K562 (cell line): ENCODE measurements at regions not wholly inside any gene's neighbourhood (a gene's known extent, or its start where the extent isn't known, plus 50 kb on each side); places are given as distances from the start of the nearest gene placed in this dataset.
A peak's percentile ranks its signal among the peaks of the same experiment; 100 is the strongest.

Experiments
- BRCA1 ChIP-seq, 2 experiments: fragments of 450-650 bp in 1 of 2; sonication (generic) in 1 of 2; formaldehyde crosslinking in 1 of 2; IDR thresholded peaks; 2 replicates each; pipeline versions ENCODE4 v1.5.0 to v1.6.1; 2017 to 2020; ENCODE audit warnings: mild to moderate bottlenecking in 1 of 2, missing genetic modification reagents in 1 of 2
- ELF2 ChIP-seq: fragments of 250-450 bp; sonication (Bioruptor Pico); IDR thresholded peaks from 2 replicates; pipeline ENCODE4 v1.5.0; 2021; ENCODE audit warnings: mild to moderate bottlenecking
- FUS ChIP-seq: fragments of 200-400 bp; formaldehyde crosslinking; optimal IDR thresholded peaks from 2 replicates; pipeline ENCODE3; 2017; ENCODE audit warnings: low read depth, low read length
- HDAC3 ChIP-seq: fragments of 450-650 bp; IDR thresholded peaks from 2 replicates; pipeline ENCODE4 v1.6.1; 2018; ENCODE audit warnings: borderline replicate concordance, mild to moderate bottlenecking, moderate library complexity; ENCODE audit not compliant: partially characterized antibody
- LCOR ChIP-seq: sonication (generic); formaldehyde crosslinking; IDR thresholded peaks from 2 replicates; pipeline ENCODE4 v1.8.0; 2022; ENCODE audit warnings: mild to moderate bottlenecking, missing genetic modification reagents
- NBN ChIP-seq: fragments of 450-650 bp; IDR thresholded peaks from 2 replicates; pipeline ENCODE4 v1.6.1; 2016; ENCODE audit warnings: low read depth, mild to moderate bottlenecking
- POLR3G ChIP-seq: IDR thresholded peaks from 2 replicates; pipeline ENCODE4 v1.6.1; 2011; ENCODE audit not compliant: insufficient read length, insufficient replicate concordance; ENCODE audit errors: extremely low read depth
- SLC30A9 ChIP-seq: fragments of 250-450 bp; sonication (Bioruptor Pico); IDR thresholded peaks from 2 replicates; pipeline ENCODE4 v1.8.0; 2022; ENCODE audit warnings: mild to moderate bottlenecking, moderate library complexity
- ZEB2 ChIP-seq: fragments of 450-650 bp; IDR thresholded peaks from 2 replicates; pipeline ENCODE4 v1.6.1; 2016
- ZFP36 ChIP-seq: fragments of 150-350 bp; IDR thresholded peaks from 2 replicates; pipeline ENCODE4 v1.6.1; 2018; ENCODE audit warnings: low read length, low read depth; ENCODE audit not compliant: partially characterized antibody
- ZNF143 ChIP-seq: sonication (generic); formaldehyde crosslinking; IDR thresholded peaks from 2 replicates; pipeline ENCODE4 v1.9.0; 2022; ENCODE audit warnings: mild to moderate bottlenecking, missing genetic modification reagents
- ZNF212 ChIP-seq: fragments of 450-650 bp; formaldehyde crosslinking; IDR thresholded peaks from 2 replicates; pipeline ENCODE4 v1.4.0; 2020; ENCODE audit warnings: mild to moderate bottlenecking
- ZNF551 ChIP-seq: fragments of 250-450 bp; sonication (Bioruptor Pico); IDR thresholded peaks from 2 replicates; pipeline ENCODE4 v1.5.0; 2021; ENCODE audit warnings: mild to moderate bottlenecking, moderate library complexity
- ZNF57 ChIP-seq: fragments of 450-650 bp; formaldehyde crosslinking; IDR thresholded peaks from 2 replicates; pipeline ENCODE4 v1.4.0; 2020; ENCODE audit warnings: mild to moderate bottlenecking, moderate library complexity
- TF ChIP-seq, protein P1 (sequence below): fragments of 250-450 bp; sonication (Bioruptor Pico); IDR thresholded peaks from 2 replicates; pipeline ENCODE4 v1.4.0; 2020
- TF ChIP-seq, protein P2 (sequence below): fragments of 450-650 bp; formaldehyde crosslinking; IDR thresholded peaks from 2 replicates; pipeline ENCODE4 v1.4.0; 2020; ENCODE audit warnings: mild to moderate bottlenecking, moderate library complexity
- TF ChIP-seq, protein P3 (sequence below): fragments of 250-450 bp; sonication (Bioruptor Pico); IDR thresholded peaks from 2 replicates; pipeline ENCODE4 v1.6.1; 2021; ENCODE audit warnings: mild to moderate bottlenecking
- TF ChIP-seq, protein P4 (sequence below): fragments of 250-450 bp; sonication (Bioruptor Pico); IDR thresholded peaks from 2 replicates; pipeline ENCODE4 v1.9.0; 2021; ENCODE audit warnings: mild to moderate bottlenecking, inconsistent platforms

DNA sequence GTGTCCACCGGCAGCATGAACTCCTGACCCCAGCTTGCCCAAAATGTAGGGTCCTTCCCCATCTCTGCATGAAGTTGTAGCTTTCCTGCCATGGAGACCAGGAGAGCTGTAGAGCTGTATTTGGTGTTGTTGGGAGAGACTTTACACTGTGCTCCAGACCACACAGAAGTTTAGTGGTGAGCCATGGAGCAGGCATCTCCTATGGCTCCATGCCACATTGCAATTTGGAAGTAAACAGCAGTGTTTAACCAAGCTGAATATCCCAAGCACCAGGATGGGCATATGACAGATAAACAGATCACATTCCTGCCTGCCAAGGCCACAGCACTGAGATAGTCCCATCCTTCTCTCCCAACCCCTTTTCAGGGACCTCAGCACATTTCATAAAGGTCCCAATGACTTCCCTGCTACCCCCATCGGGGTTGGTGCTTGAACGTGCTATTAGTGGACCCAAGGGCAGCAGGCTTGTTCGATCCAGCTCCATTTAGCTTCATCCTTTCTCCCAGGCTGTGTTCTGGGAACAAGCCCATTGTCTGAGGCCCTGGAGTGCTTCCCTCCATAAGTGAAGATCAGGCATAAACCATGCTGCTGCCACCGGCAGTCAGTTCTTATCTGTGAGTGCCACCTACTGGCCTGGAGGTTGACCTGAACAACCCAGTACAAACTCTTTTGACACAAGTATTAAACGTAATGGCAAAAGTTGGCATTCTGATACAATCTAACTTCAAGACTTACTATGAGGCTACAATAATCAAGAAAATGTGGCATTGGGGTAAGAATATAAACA is 172.3 kb upstream of the ATXN7L3B start (continued):
- TF ChIP-seq, protein P1, sequence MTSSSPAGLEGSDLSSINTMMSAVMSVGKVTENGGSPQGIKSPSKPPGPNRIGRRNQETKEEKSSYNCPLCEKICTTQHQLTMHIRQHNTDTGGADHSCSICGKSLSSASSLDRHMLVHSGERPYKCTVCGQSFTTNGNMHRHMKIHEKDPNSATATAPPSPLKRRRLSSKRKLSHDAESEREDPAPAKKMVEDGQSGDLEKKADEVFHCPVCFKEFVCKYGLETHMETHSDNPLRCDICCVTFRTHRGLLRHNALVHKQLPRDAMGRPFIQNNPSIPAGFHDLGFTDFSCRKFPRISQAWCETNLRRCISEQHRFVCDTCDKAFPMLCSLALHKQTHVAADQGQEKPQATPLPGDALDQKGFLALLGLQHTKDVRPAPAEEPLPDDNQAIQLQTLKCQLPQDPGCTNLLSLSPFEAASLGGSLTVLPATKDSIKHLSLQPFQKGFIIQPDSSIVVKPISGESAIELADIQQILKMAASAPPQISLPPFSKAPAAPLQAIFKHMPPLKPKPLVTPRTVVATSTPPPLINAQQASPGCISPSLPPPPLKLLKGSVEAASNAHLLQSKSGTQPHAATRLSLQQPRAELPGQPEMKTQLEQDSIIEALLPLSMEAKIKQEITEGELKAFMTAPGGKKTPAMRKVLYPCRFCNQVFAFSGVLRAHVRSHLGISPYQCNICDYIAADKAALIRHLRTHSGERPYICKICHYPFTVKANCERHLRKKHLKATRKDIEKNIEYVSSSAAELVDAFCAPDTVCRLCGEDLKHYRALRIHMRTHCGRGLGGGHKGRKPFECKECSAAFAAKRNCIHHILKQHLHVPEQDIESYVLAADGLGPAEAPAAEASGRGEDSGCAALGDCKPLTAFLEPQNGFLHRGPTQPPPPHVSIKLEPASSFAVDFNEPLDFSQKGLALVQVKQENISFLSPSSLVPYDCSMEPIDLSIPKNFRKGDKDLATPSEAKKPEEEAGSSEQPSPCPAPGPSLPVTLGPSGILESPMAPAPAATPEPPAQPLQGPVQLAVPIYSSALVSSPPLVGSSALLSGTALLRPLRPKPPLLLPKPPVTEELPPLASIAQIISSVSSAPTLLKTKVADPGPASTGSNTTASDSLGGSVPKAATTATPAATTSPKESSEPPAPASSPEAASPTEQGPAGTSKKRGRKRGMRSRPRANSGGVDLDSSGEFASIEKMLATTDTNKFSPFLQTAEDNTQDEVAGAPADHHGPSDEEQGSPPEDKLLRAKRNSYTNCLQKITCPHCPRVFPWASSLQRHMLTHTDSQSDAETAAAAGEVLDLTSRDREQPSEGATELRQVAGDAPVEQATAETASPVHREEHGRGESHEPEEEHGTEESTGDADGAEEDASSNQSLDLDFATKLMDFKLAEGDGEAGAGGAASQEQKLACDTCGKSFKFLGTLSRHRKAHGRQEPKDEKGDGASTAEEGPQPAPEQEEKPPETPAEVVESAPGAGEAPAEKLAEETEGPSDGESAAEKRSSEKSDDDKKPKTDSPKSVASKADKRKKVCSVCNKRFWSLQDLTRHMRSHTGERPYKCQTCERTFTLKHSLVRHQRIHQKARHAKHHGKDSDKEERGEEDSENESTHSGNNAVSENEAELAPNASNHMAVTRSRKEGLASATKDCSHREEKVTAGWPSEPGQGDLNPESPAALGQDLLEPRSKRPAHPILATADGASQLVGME (CRISPR knock-in tag), result no peak
- no peak for TF ChIP-seq ELF2
- no peak for TF ChIP-seq FUS
- no peak for TF ChIP-seq HDAC3
- TF ChIP-seq SLC30A9 (CRISPR knock-in tag), result no peak
- TF ChIP-seq, protein P2, sequence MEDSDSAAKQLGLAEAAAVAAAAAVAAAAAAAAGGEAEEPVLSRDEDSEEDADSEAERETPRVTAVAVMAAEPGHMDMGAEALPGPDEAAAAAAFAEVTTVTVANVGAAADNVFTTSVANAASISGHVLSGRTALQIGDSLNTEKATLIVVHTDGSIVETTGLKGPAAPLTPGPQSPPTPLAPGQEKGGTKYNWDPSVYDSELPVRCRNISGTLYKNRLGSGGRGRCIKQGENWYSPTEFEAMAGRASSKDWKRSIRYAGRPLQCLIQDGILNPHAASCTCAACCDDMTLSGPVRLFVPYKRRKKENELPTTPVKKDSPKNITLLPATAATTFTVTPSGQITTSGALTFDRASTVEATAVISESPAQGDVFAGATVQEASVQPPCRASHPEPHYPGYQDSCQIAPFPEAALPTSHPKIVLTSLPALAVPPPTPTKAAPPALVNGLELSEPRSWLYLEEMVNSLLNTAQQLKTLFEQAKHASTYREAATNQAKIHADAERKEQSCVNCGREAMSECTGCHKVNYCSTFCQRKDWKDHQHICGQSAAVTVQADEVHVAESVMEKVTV, result peak; percentile 29; the same call in 1 of the 2 replicates
- no peak for TF ChIP-seq ZNF57 (CRISPR knock-in tag)
- TF ChIP-seq, protein P3, sequence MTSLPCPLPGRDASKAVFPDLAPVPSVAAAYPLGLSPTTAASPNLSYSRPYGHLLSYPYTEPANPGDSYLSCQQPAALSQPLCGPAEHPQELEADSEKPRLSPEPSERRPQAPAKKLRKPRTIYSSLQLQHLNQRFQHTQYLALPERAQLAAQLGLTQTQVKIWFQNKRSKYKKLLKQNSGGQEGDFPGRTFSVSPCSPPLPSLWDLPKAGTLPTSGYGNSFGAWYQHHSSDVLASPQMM (CRISPR knock-in tag), result no peak
- no peak for TF ChIP-seq ZNF212 (CRISPR knock-in tag)
- no peak for TF ChIP-seq ZEB2
- TF ChIP-seq, protein P4, sequence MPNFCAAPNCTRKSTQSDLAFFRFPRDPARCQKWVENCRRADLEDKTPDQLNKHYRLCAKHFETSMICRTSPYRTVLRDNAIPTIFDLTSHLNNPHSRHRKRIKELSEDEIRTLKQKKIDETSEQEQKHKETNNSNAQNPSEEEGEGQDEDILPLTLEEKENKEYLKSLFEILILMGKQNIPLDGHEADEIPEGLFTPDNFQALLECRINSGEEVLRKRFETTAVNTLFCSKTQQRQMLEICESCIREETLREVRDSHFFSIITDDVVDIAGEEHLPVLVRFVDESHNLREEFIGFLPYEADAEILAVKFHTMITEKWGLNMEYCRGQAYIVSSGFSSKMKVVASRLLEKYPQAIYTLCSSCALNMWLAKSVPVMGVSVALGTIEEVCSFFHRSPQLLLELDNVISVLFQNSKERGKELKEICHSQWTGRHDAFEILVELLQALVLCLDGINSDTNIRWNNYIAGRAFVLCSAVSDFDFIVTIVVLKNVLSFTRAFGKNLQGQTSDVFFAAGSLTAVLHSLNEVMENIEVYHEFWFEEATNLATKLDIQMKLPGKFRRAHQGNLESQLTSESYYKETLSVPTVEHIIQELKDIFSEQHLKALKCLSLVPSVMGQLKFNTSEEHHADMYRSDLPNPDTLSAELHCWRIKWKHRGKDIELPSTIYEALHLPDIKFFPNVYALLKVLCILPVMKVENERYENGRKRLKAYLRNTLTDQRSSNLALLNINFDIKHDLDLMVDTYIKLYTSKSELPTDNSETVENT (CRISPR knock-in tag), result no peak
- peak; percentile 27; the same call in 1 of the 2 replicates for TF ChIP-seq LCOR (CRISPR knock-in tag)
- no peak for TF ChIP-seq POLR3G
- no peak for TF ChIP-seq ZNF551 (CRISPR knock-in tag)
- TF ChIP-seq ZNF143, result no peak
- TF ChIP-seq NBN, result no peak
- no peak for TF ChIP-seq BRCA1 (IDR thresholded peaks at IDR 0.05)
- TF ChIP-seq BRCA1 (CRISPR knock-in tag; IDR thresholded peaks at IDR 0.05), result no peak
- no peak for TF ChIP-seq ZFP36
